ENCODE measurements at regions not wholly inside any gene's neighbourhood (a gene's known extent, or its start where the extent isn't known, plus 50 kb on each side); places are given as distances from the start of the nearest gene placed in this dataset.

DNA sequence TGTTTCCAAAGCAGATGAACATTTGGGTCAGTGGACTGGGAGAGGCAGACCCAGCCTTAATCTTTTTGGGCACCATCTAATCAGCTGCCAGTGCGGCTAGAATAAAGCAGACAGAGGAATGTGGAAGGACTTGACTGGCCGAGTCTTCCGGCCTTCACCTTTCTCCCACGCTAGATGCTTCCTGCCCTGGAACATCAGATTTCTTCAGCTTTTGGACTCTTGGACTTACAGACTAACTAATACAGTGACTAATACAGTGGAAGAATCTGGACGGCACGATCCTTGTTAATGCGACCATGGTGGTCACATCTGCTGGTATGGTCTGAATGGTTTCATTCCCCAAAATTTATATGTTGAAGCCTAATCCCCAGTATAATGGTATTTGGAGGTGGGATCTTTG, 122.6 kb upstream of the NXT1 start:
- Histone ChIP-seq H3K4me1 (ENCODE audit: control insufficient read depth, extremely low read depth, insufficient read depth, low read length) (peaks cover 8% of the 10 kb centered on the region), H3K9me1 (replicated peaks; ENCODE audit: control insufficient read depth, extremely low read depth, insufficient read depth, low read length) (no peaks in the 10 kb centered on the region), H3K27ac (ENCODE audit: insufficient read depth, low read depth, low read length) (no peak overlapping the region), H3K4me3 (replicated peaks in 1 of 3; ENCODE audit: insufficient read depth in 1 of 3, low read depth in 1 of 3, low read length in 3 of 3) (no peak overlapping the region), H3K9me3 (replicated peaks; ENCODE audit: control insufficient read depth, insufficient read depth, low read length) (no peaks in the 10 kb centered on the region), H3K36me3 (ENCODE audit: control insufficient read depth in 2 of 2, extremely low read depth in 1 of 2, insufficient read depth in 2 of 2, low read length in 2 of 2) (no peaks in the 10 kb centered on the region), H4K20me1 (replicated peaks; ENCODE audit: control insufficient read depth, extremely low read depth, insufficient read depth, low read length) (no peaks in the 10 kb centered on the region), H2AFZ (ENCODE audit: low read depth, low read length) (no peak overlapping the region), H3K27me3 (ENCODE audit: control insufficient read depth in 2 of 2, insufficient read depth in 2 of 2, low read length in 2 of 2) (no peaks in the 10 kb centered on the region), H3K4me2 (ENCODE audit: insufficient read depth, low read length) (no peak overlapping the region), H3K9ac (replicated peaks; ENCODE audit: extremely low read depth, insufficient read depth, low read length) (no peak overlapping the region), H3K79me2 (ENCODE audit: control insufficient read depth, insufficient read depth, low read length) (no peaks in the 10 kb centered on the region)
- no peak for FAIRE-seq
- dilution Hi-C loops (cut with MboI; ENCODE audit: extremely low pct_ligation_motif_present, low sequenced_read_pairs): no loop called here
- intact Hi-C loops (cut with micrococcal nuclease): no loop called here
- CTCF ChIA-PET: interaction anchor here (2.0 kb wide), 1 partner anchor 18 kb away, joined by 5 read pairs; no protein-coding TSS in a partner anchor
- BruUV-seq (replicated peaks): no TSS peak
- DNase-seq (ENCODE audit: low read depth, low spot score): no peak
- TF ChIP-seq POLR2A (IDR thresholded peaks at IDR 0.05; ENCODE audit: low read depth, low read length) (no peak), JUN (IDR thresholded peaks at IDR 0.05; ENCODE audit: borderline replicate concordance, insufficient read depth, insufficient read length, low read depth) (no peak), MYC (IDR thresholded peaks at IDR 0.05; ENCODE audit: low read depth, low read length) (no peak), GATA2 (IDR thresholded peaks at IDR 0.05; ENCODE audit: insufficient read depth, insufficient read length, low read depth, low read length) (no peak), EZH2 (IDR thresholded peaks at IDR 0.05; ENCODE audit: borderline replicate concordance, low read depth, low read length, severe bottlenecking) (no peak), FOS (IDR thresholded peaks at IDR 0.05; ENCODE audit: borderline replicate concordance, insufficient read depth, low read length) (no peak), CTCF (IDR thresholded peaks at IDR 0.05; ENCODE audit: extremely low read depth in 1 of 2, insufficient read depth in 1 of 2, low read depth in 1 of 2, low read length in 2 of 2) (no peak), POLR2AphosphoS5 (IDR thresholded peaks at IDR 0.05; ENCODE audit: insufficient read depth, low read depth, low read length) (no peak), MAX (IDR thresholded peaks at IDR 0.05; ENCODE audit: insufficient read depth, insufficient read length) (no peak)
- POLR2A ChIA-PET: no interaction called here

All from endothelial cell of umbilical vein (primary cell).